CD4-positive, alpha-beta memory T cell (primary cell): ENCODE measurements at regions not wholly inside any gene's neighbourhood (a gene's known extent, or its start where the extent isn't known, plus 50 kb on each side); places are given as distances from the start of the nearest gene placed in this dataset.

Experiments
- CTCF ChIA-PET: fragments of 350-600 bp; sonication (Branson Sonifier 250); formaldehyde crosslinking; loops from one replicate; lab custom pipeline; 2021; ENCODE audit warnings: inconsistent platforms; ENCODE audit not compliant: partially characterized antibody; lab: Charles Lee
- POLR2A ChIA-PET: fragments of 350-600 bp; sonication (Branson Sonifier 250); formaldehyde crosslinking; loops from one replicate; lab custom pipeline; 2021; ENCODE audit not compliant: partially characterized antibody; lab: Charles Lee
- DNase-seq, 5 donors: peaks; one replicate each; pipeline versions ENCODE4 v3.0.0 to v3.0.0-alpha.2; 2020 to 2022; ENCODE audit warnings: mixed read lengths in 1 of 5
- H3K27ac ChIP-seq: one replicate; pipeline ENCODE4 v1.7.0; 2013; ENCODE audit warnings: low read depth, low read length
- H3K27me3 ChIP-seq: 2 replicates; pipeline ENCODE4 v1.7.0; 2013; ENCODE audit warnings: mild to moderate bottlenecking, low read length, moderate library complexity; ENCODE audit not compliant: insufficient read depth
- H3K36me3 ChIP-seq: 2 replicates; pipeline ENCODE4 v1.7.0; 2013; ENCODE audit warnings: mild to moderate bottlenecking, low read length, moderate library complexity; ENCODE audit not compliant: insufficient read depth
- H3K4me1 ChIP-seq: 2 replicates; pipeline ENCODE4 v1.7.0; 2013; ENCODE audit warnings: mild to moderate bottlenecking, low read length, moderate library complexity; ENCODE audit not compliant: insufficient read depth
- H3K4me3 ChIP-seq, 2 donors: one replicate each; pipeline ENCODE4 v1.7.0; 2013; ENCODE audit warnings: low read length in 2 of 2, mild to moderate bottlenecking in 1 of 2
- H3K9me3 ChIP-seq, 2 donors: one replicate each; pipeline ENCODE4 v1.7.0; 2013; ENCODE audit warnings: low read length in 2 of 2, control low read depth in 1 of 2; ENCODE audit not compliant: control insufficient read depth in 1 of 2
- H3K27ac Mint-ChIP-seq, 7 donors: one replicate each; pipeline ENCODE4 v1.8.0; 2020 to 2021; ENCODE audit warnings: mixed read lengths in 7 of 7, mild to moderate bottlenecking in 6 of 7, inconsistent platforms in 3 of 7, moderate library complexity in 3 of 7
- H3K27me3 Mint-ChIP-seq, 2 donors: one replicate each; pipeline ENCODE4 v1.8.0; 2020 to 2021; ENCODE audit warnings: mixed read lengths in 2 of 2
- H3K36me3 Mint-ChIP-seq, 2 donors: one replicate each; pipeline ENCODE4 v1.8.0; 2020 to 2021; ENCODE audit warnings: mixed read lengths in 2 of 2, inconsistent platforms in 1 of 2, mild to moderate bottlenecking in 1 of 2
- H3K4me1 Mint-ChIP-seq, 4 donors: one replicate each; pipeline ENCODE4 v1.8.0; 2020 to 2021; ENCODE audit warnings: mixed read lengths in 4 of 4, mild to moderate bottlenecking in 1 of 4
- H3K4me3 Mint-ChIP-seq, 8 donors: one replicate each; pipeline ENCODE4 v1.8.0; 2020 to 2021; ENCODE audit warnings: mixed read lengths in 8 of 8, mild to moderate bottlenecking in 7 of 8, moderate library complexity in 6 of 8, inconsistent platforms in 3 of 8
- H3K9me3 Mint-ChIP-seq, 8 donors: one replicate each; pipeline ENCODE4 v1.8.0; 2020 to 2021; ENCODE audit warnings: mixed read lengths in 8 of 8, mild to moderate bottlenecking in 5 of 8, inconsistent platforms in 3 of 8, moderate library complexity in 1 of 8
- intact Hi-C: fragments of 100-400 bp; cut with micrococcal nuclease; formaldehyde crosslinking; loops from one replicate; pipeline ENCODE4 v1.15.1; 2023

- H3K27me3 ChIP-seq = no peaks in the 10 kb centered on the region
- intact Hi-C loops = no loop called here
- no peaks in the 10 kb centered on the region for H3K4me1 ChIP-seq
- no peak for DNase-seq
- Mint-ChIP-seq H3K4me3 (no peak overlapping the region), H3K27me3 (peaks cover 3 to 4% of the 10 kb centered on the region in 2 donors), H3K9me3 (peaks cover 0 to 9% (median 3%) of the 10 kb centered on the region in 8 donors), H3K4me1 (no peaks in the 10 kb centered on the region), H3K27ac (no peak overlapping the region), H3K36me3 (no peaks in the 10 kb centered on the region)
- CTCF ChIA-PET = no interaction called here
- no peak overlapping the region for H3K4me3 ChIP-seq
- H3K36me3 ChIP-seq = no peaks in the 10 kb centered on the region
- H3K9me3 ChIP-seq = no peaks in the 10 kb centered on the region
- H3K27ac ChIP-seq = no peak overlapping the region
- POLR2A ChIA-PET = no interaction called here
These were observed 447.6 kb upstream of the NFE2L3 start for GRCh38 chr7:25704413-25704812.

GRCh38 chr7:25706764-25707163 lies 445.2 kb upstream of the NFE2L3 start:
- H3K4me1 Mint-ChIP-seq = no peaks in the 10 kb centered on the region
- Histone ChIP-seq H3K36me3 (no peaks in the 10 kb centered on the region), H3K4me3 (no peak overlapping the region), H3K27ac (no peak overlapping the region), H3K4me1 (no peaks in the 10 kb centered on the region), H3K9me3 (no peaks in the 10 kb centered on the region), H3K27me3 (no peaks in the 10 kb centered on the region)
- peaks cover 4 to 6% of the 10 kb centered on the region in 2 donors for H3K27me3 Mint-ChIP-seq
- no peak overlapping the region for H3K4me3 Mint-ChIP-seq
- intact Hi-C loops = no loop called here
- POLR2A ChIA-PET = no interaction called here
- H3K36me3 Mint-ChIP-seq = no peaks in the 10 kb centered on the region
- CTCF ChIA-PET = no interaction called here
- DNase-seq = no peak
- peaks cover 0 to 9% (median 3%) of the 10 kb centered on the region in 8 donors for H3K9me3 Mint-ChIP-seq
- no peak overlapping the region for H3K27ac Mint-ChIP-seq

- Mint-ChIP-seq H3K36me3 (no peaks in the 10 kb centered on the region), H3K9me3 (peaks cover 0 to 4% (median 2%) of the 10 kb centered on the region in 8 donors), H3K27me3 (peaks cover 0 to 3% of the 10 kb centered on the region in 2 donors), H3K27ac (no peak overlapping the region), H3K4me1 (no peaks in the 10 kb centered on the region), H3K4me3 (no peak overlapping the region)
- Histone ChIP-seq H3K27me3 (no peaks in the 10 kb centered on the region), H3K4me3 (no peak overlapping the region), H3K4me1 (no peaks in the 10 kb centered on the region), H3K9me3 (no peaks in the 10 kb centered on the region), H3K27ac (no peak overlapping the region), H3K36me3 (no peaks in the 10 kb centered on the region)
- CTCF ChIA-PET = no interaction called here
- intact Hi-C loops = no loop called here
- DNase-seq = no peak
- POLR2A ChIA-PET = no interaction called here
These were observed 444.0 kb upstream of the NFE2L3 start for GRCh38 chr7:25707768-25708620.

GRCh38 chr7:25710959-25711358 lies 441.0 kb upstream of the NFE2L3 start:
- no peak for DNase-seq
- no peaks in the 10 kb centered on the region for H3K36me3 Mint-ChIP-seq
- no peaks in the 10 kb centered on the region for H3K36me3 ChIP-seq
- intact Hi-C loops = no loop called here
- ChIA-PET CTCF (no interaction called here), POLR2A (no interaction called here)
- H3K4me3 ChIP-seq = no peak overlapping the region
- H3K27ac Mint-ChIP-seq = no peak overlapping the region
- H3K27me3 ChIP-seq = no peaks in the 10 kb centered on the region
- H3K27me3 Mint-ChIP-seq = peaks cover 3 to 12% of the 10 kb centered on the region in 2 donors
- H3K4me1 Mint-ChIP-seq = no peaks in the 10 kb centered on the region
- no peak overlapping the region for H3K4me3 Mint-ChIP-seq
- peaks cover 0 to 3% (median 0%) of the 10 kb centered on the region in 8 donors for H3K9me3 Mint-ChIP-seq
- H3K27ac ChIP-seq = no peak overlapping the region
- H3K4me1 ChIP-seq = no peaks in the 10 kb centered on the region
- no peaks in the 10 kb centered on the region for H3K9me3 ChIP-seq

GRCh38 chr7:25711940-25712339 lies 440.1 kb upstream of the NFE2L3 start:
- no peaks in the 10 kb centered on the region for H3K36me3 Mint-ChIP-seq
- H3K27ac ChIP-seq = no peak overlapping the region
- H3K4me3 ChIP-seq = no peak overlapping the region
- ChIA-PET CTCF (no interaction called here), POLR2A (no interaction called here)
- H3K9me3 ChIP-seq = no peaks in the 10 kb centered on the region
- no peak overlapping the region for H3K4me3 Mint-ChIP-seq
- no peaks in the 10 kb centered on the region for H3K4me1 ChIP-seq
- no peaks in the 10 kb centered on the region for H3K27me3 ChIP-seq
- no peaks in the 10 kb centered on the region for H3K4me1 Mint-ChIP-seq
- no peak for DNase-seq
- H3K9me3 Mint-ChIP-seq = peaks cover 0 to 3% (median 0%) of the 10 kb centered on the region in 8 donors
- no peaks in the 10 kb centered on the region for H3K36me3 ChIP-seq
- H3K27me3 Mint-ChIP-seq = peaks cover 8 to 18% of the 10 kb centered on the region in 2 donors
- no peak overlapping the region for H3K27ac Mint-ChIP-seq
- intact Hi-C loops = no loop called here

GRCh38 chr7:25712500-25712899 lies 439.5 kb upstream of the NFE2L3 start:
- H3K4me3 Mint-ChIP-seq = no peak overlapping the region
- POLR2A ChIA-PET = no interaction called here
- Histone ChIP-seq H3K4me1 (no peaks in the 10 kb centered on the region), H3K36me3 (no peaks in the 10 kb centered on the region), H3K9me3 (no peaks in the 10 kb centered on the region), H3K4me3 (no peak overlapping the region), H3K27me3 (no peaks in the 10 kb centered on the region), H3K27ac (no peak overlapping the region)
- H3K9me3 Mint-ChIP-seq = peaks cover 0 to 3% (median 0%) of the 10 kb centered on the region in 8 donors
- no peak for DNase-seq
- H3K27ac Mint-ChIP-seq = no peak overlapping the region
- no peaks in the 10 kb centered on the region for H3K36me3 Mint-ChIP-seq
- H3K4me1 Mint-ChIP-seq = no peaks in the 10 kb centered on the region
- intact Hi-C loops = no loop called here
- CTCF ChIA-PET = no interaction called here
- peaks cover 11 to 20% of the 10 kb centered on the region in 2 donors for H3K27me3 Mint-ChIP-seq

GRCh38 chr7:25714013-25714412 lies 438.0 kb upstream of the NFE2L3 start:
- no peaks in the 10 kb centered on the region for H3K9me3 ChIP-seq
- no peaks in the 10 kb centered on the region for H3K4me1 Mint-ChIP-seq
- no peak overlapping the region for H3K4me3 Mint-ChIP-seq
- H3K9me3 Mint-ChIP-seq = no peaks in the 10 kb centered on the region
- no peaks in the 10 kb centered on the region for H3K27me3 ChIP-seq
- POLR2A ChIA-PET = no interaction called here
- H3K27ac ChIP-seq = no peak overlapping the region
- no peak overlapping the region for H3K4me3 ChIP-seq
- CTCF ChIA-PET = no interaction called here
- H3K4me1 ChIP-seq = no peaks in the 10 kb centered on the region
- peaks cover 13 to 23% of the 10 kb centered on the region in 2 donors for H3K27me3 Mint-ChIP-seq
- DNase-seq = no peak
- H3K36me3 ChIP-seq = no peaks in the 10 kb centered on the region
- intact Hi-C loops = no loop called here
- no peak overlapping the region for H3K27ac Mint-ChIP-seq
- no peaks in the 10 kb centered on the region for H3K36me3 Mint-ChIP-seq
